SKM-1 treated with dmso at 0.1 percent for 144 hours (cell line): ENCODE measurements at regions not wholly inside any gene's neighbourhood (a gene's known extent, or its start where the extent isn't known, plus 50 kb on each side); places are given as distances from the start of the nearest gene placed in this dataset.

Experiments
- DNase-seq: peaks from one replicate; lab custom pipeline; 2025; ENCODE audit not compliant: unreplicated experiment; lab: John Stamatoyannopoulos, UW

GRCh38 chr20:50242548-50242862, 51.9 kb downstream of the CEBPB start:
- no peak for DNase-seq

- no peak for DNase-seq
Observed at GRCh38 chr20:50242863-50243609, 52.4 kb downstream of the CEBPB start.

DNA sequence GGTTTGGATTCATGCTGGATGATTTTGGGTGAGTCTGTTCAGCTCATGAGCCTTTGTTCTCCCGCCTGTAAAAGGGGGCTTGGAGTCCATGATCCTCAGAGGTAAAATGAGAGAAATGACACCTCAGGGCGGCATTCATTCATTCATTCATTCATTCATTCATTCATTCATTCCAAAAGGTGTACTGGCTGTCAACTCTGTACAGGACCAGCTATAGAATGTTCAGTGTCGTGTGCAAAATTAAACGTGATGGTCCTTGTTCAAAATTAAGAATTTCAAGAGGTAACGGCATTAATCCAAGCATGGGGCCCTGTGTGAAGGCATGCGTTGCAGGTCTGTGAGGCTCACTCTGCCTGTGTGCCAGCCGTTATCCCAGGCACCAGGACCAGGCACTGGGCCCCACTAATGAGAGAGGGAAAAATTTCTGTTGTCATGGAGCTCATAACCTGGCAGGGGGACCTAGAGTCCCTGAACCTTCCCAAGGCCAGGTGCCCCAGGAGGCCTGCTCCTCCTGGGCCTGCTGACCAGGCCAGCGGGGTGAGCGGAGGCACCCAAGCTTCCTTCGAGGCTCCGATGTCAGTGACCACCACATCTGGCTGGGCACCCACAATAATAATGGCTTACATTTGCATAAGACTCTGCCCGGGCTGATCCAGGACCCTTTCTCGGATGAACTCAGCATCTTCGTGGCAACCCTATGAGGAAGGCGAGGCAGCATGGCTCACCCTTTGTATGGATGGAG, 53.2 kb downstream of the CEBPB start:
- DNase-seq: no peak

- DNase-seq: no peak
Observed at GRCh38 chr20:50244352-50245149, 53.9 kb downstream of the CEBPB start.

GRCh38 chr20:50245498-50246366, 55.1 kb downstream of the CEBPB start:
- DNase-seq: no peak

GRCh38 chr20:50246367-50247195, 56.0 kb downstream of the CEBPB start:
- no peak for DNase-seq

DNA sequence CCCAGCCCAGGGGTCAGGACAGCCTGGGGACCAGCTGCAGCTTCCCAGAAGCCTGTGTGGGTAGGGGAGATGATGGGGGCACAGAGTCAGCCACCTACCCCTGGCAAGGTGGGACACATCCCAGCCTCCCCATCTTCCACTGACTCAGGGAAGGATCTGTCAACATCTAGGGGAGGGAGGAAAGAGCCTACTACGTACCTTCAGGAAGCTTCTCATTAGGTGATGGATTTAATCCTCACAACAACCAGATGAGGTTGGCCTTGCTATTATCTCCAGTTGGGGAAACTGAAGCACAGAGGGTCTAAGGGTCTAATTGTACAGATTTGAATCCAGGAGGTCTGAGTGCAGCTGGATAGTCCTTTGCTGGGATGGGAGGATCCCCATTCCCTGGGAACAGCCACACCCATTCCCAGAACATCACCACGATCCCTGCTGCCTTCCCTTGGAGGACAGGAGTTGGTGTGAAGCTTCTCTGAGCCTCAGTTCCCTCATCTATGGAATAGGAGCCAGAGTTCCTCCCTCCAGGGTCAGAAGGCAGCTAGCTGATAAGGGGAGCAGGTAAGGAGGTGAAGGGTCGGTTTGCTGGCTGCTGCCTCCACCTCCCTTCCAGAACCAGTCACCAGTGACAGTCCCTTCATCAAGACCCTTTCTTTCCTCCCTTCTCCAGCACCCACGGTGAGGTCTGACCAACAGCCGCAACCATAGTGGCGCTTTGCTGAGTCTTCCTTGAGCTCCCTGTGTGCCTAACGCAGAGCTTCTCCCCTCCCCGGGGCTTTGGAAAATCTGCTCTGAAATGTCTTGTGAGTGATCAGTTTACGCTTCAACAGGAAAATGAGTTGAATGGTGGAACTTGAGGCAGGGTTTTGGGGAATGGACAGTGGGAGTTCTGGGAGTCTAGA, 56.8 kb downstream of the CEBPB start:
- DNase-seq: no peak

- no peak for DNase-seq
Observed at GRCh38 chr20:50248104-50248641, 57.5 kb downstream of the CEBPB start.

DNA sequence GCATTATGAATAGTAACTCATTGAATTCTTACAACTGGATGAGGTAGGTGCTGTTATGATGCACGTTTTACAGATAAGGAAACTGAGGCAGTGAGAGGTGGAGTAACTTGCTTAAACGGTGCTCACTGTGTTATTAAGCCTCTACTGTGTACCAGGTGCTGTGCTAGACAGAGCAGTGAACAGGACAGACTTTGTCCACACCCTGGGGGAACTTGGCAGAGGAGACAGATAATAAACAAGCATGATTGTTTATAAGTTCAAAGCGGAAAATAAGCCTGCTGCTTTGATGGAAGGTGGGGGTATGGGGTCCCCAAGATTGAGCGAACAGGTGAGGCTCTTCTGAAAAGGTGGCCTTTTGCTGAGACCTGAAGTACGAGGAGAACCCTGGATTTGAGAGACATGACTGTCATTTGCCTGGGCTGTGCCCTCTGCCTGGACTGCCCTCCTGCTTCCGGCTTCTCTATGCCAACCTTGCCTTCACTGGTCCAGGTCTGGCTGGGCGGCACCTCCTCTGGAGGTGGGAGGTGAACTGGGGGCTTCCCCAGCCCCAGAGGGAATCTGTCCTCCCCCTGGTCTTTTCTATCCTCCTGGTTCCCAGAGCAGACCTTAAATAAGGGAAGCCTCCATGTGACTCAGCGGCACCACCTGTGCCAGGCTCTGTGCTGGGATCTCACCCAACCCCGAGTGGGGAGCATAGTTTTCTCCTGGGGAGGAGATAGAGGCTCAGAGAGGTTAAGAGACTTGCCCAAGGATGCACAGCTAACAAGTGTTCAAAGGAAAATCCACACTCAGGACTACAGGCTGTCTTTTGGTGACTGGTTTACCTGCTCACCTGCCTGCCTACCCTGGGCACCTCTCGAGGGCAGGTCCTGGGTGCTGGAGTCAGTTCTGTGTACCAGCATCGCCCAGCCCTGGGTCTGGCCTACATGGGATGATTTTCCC, 59.1 kb downstream of the CEBPB start:
- DNase-seq: no peak

DNA sequence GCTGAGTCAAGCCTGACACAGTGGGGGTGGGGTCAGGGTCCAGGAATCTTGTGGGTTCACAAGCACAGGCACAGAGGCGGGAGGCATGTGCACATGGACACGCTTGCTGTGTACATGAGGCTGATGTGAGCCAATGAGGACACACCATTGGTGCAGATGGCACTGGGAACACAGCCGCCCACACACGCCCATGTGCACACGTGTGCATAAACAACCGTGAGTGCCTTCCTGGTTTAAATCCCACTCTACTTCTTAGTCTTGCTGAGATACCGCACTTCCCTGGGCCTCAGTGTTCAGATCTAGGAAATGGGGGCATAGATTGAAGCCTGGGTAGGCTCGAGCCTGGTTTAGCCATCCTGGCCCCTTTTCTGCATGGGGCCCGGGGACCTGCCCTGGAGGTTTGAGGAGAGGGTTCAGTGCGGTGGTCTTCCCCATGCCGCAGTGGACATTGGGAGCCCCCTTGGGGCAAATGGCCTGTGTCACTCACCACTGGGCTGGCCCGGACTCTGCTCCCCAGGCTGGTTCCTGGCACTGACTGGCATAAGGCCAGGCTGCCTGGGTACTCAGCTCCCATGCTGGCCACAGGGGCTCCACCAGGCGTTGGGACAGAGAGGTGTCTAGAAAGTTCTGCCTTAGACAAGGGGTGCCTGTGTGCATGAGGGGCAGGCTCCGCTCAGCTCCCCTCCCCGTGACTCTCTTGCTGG, 60.2 kb downstream of the CEBPB start:
- DNase-seq: no peak

- no peak for DNase-seq
Observed at GRCh38 chr20:50251383-50251748, 60.7 kb downstream of the CEBPB start.

GRCh38 chr20:50251992-50252511, 61.4 kb downstream of the CEBPB start:
- no peak for DNase-seq

DNA sequence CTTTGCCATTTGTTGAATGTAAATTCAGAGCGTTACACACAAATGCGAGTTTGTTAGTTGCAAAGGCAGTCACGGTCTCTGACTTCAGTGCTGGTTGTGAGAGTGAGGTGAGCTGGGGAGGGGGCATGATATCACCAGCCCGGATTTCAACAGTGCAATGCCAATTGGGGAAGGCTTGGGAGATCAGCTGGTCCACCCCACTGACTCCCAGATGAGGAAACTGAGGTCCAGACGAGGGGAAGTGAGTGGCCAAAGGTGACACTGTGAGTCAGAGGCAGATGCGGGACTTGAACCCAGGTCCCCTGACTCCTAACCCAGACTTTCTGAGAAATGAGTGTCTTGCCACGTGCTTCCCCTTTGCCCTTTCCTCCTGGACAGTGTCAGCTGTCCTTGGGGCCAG, 62.1 kb downstream of the CEBPB start:
- DNase-seq: no peak

- no peak for DNase-seq
Observed at GRCh38 chr20:50253101-50253500, 62.5 kb downstream of the CEBPB start.

DNA sequence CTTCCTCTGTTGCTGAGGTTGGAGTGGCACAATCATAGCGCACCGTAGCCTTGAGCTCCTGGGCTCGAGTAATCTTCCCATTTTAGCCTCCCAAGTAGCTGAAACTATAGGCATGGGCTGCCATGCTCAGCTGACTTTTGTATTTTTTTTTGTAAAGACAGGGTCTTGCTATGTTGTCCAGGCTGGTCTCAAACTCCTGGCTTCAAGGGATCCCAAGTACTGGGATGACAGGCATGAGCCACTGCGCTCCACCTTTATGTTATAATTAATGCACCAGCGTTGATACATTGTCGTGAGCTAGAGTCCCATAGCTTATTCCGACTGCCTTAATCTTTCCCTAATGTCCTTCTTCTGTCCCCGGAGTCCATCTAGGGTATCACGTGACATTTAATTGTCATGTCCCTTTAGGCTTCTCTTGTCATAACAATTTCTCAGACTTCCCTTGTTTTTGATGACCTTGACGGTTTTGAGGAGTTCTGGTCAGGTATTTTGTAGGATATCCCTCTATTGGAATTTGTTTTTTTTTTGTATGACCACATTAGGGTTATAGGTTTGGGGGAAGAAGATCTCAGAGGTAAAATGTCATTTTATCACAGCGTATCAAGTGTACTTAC, 63.9 kb downstream of the CEBPB start:
- no peak for DNase-seq

DNA sequence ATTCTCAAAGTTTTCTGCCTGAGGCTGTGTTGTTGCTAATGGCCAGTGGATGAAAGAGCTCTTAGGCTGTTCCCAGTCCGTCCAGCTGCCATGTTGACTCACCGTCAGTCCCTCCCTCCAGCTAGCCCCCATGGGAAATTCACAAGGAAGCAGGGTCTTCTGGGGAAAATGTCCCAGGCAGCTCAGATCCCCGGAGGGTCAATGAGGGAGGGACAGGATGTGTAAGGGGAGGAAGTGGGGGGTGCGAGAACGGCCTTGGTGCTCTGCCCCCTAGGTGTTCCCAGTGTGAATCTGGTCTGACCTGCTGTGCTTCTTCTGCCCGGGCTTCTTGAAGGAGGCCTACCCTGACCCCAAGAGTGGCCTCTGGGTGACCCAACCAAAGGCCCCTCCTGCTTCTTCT, 65.9 kb downstream of the CEBPB start:
- no peak for DNase-seq

DNA sequence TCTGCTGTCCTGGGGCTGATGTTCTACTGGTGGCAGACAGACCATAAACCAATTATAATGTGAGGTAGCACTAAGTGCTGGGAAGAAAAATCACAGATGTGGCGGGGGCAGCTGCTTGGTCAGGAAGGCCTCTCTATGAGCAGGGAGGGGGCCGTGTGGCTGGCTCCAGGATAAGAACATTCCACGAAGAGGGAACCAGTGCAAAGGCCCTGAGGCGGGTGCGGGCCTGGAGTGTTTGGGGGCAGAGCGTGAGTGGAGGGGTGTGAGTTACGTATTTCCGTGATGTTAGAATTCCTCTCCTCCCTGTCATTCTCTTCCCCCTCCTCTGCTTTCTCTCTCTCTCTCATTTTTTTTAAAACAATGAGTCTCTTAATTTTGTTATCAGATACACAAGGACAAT, 67.2 kb downstream of the CEBPB start:
- DNase-seq: no peak
